ENCODE measurements at regions not wholly inside any gene's neighbourhood (a gene's known extent, or its start where the extent isn't known, plus 50 kb on each side); places are given as distances from the start of the nearest gene placed in this dataset.

- CTCF ChIA-PET, result no interaction called here
- H3K4me1 Mint-ChIP-seq, result no peaks in the 10 kb centered on the region
Observed at GRCh38 chr10:53003094-53003493, 230.5 kb upstream of the MBL2 start.

GRCh38 chr10:52999681-53000080 is 227.1 kb upstream of the MBL2 start:
- CTCF ChIA-PET, result no interaction called here
- Mint-ChIP-seq H3K9me3 (ENCODE audit: insufficient read depth) (no peaks in the 10 kb centered on the region), H3K27me3 (no peaks in the 10 kb centered on the region), H3K27ac (no peak overlapping the region), H3K4me1 (no peaks in the 10 kb centered on the region), H3K4me3 (no peak overlapping the region)
- H3K9me3 ChIP-seq (ENCODE audit: control extremely low read depth in 1 of 3, control insufficient read depth in 2 of 3, insufficient read depth in 1 of 3, low read length in 2 of 3), result no peaks in the 10 kb centered on the region
- no peak overlapping the region for H3K27ac ChIP-seq (ENCODE audit: low read length in 2 of 2)
- no peaks in the 10 kb centered on the region for H3K4me1 ChIP-seq (ENCODE audit: control insufficient read depth in 2 of 2, insufficient read depth in 2 of 2, low read length in 2 of 2)
- H3K79me2 ChIP-seq (ENCODE audit: control insufficient read depth, insufficient read depth, low read length), result no peaks in the 10 kb centered on the region
- H3K36me3 ChIP-seq (replicated peaks in 1 of 2; ENCODE audit: control extremely low read depth in 1 of 2, control insufficient read depth in 1 of 2, extremely low read depth in 1 of 2, insufficient read depth in 2 of 2, low read length in 1 of 2), result no peaks in the 10 kb centered on the region
- DNase-seq, result no peak
- no peak overlapping the region for H3K9ac ChIP-seq (ENCODE audit: low read length)
- no peak overlapping the region for H3K4me2 ChIP-seq (replicated peaks; ENCODE audit: low read depth, low read length, poor library complexity, severe bottlenecking)
- no peak for ATAC-seq (ENCODE audit: low read depth)
- TF ChIP-seq EZH2 (IDR thresholded peaks at IDR 0.05; ENCODE audit: borderline replicate concordance, insufficient read depth, low read depth, low read length, poor library complexity, severe bottlenecking) (no peak), CTCF (IDR thresholded peaks at IDR 0.05) (no peak)
- POLR2A ChIA-PET, result no interaction called here
- H4K20me1 ChIP-seq (ENCODE audit: control insufficient read depth, insufficient read depth, low read length, poor library complexity, severe bottlenecking), result no peaks in the 10 kb centered on the region
- no peaks in the 10 kb centered on the region for H3K27me3 ChIP-seq (replicated peaks in 1 of 4; ENCODE audit: control extremely low read depth in 1 of 4, control insufficient read depth in 3 of 4, insufficient read depth in 4 of 4, low read length in 3 of 4)
- no CpG with 5 or more reads among the region's 2 CpGs for WGBS (ENCODE audit: insufficient coverage)
- no peak overlapping the region for H2AFZ ChIP-seq (ENCODE audit: insufficient read depth, low read depth, low read length, poor library complexity, severe bottlenecking)
- intact Hi-C loops (cut with micrococcal nuclease), result no loop called here
- H3K4me3 ChIP-seq (ENCODE audit: control extremely low read depth in 1 of 5, extremely low read depth in 1 of 5, insufficient read depth in 1 of 5, low read depth in 2 of 5, low read length in 4 of 5), result no peak overlapping the region

More at GRCh38 chr10:53003094-53003493, 230.5 kb upstream of the MBL2 start:
- no peak overlapping the region for H3K27ac Mint-ChIP-seq
- Histone ChIP-seq H3K36me3 (replicated peaks in 1 of 2; ENCODE audit: control extremely low read depth in 1 of 2, control insufficient read depth in 1 of 2, extremely low read depth in 1 of 2, insufficient read depth in 2 of 2, low read length in 1 of 2) (no peaks in the 10 kb centered on the region), H4K20me1 (ENCODE audit: control insufficient read depth, insufficient read depth, low read length, poor library complexity, severe bottlenecking) (no peaks in the 10 kb centered on the region), H3K9me3 (ENCODE audit: control extremely low read depth in 1 of 3, control insufficient read depth in 2 of 3, insufficient read depth in 1 of 3, low read length in 2 of 3) (no peaks in the 10 kb centered on the region), H3K27me3 (replicated peaks in 1 of 4; ENCODE audit: control extremely low read depth in 1 of 4, control insufficient read depth in 3 of 4, insufficient read depth in 4 of 4, low read length in 3 of 4) (no peaks in the 10 kb centered on the region), H3K9ac (ENCODE audit: low read length) (no peak overlapping the region), H3K79me2 (ENCODE audit: control insufficient read depth, insufficient read depth, low read length) (no peaks in the 10 kb centered on the region), H2AFZ (ENCODE audit: insufficient read depth, low read depth, low read length, poor library complexity, severe bottlenecking) (no peak overlapping the region), H3K4me3 (ENCODE audit: control extremely low read depth in 1 of 5, extremely low read depth in 1 of 5, insufficient read depth in 1 of 5, low read depth in 2 of 5, low read length in 4 of 5) (no peak overlapping the region), H3K27ac (ENCODE audit: low read length in 2 of 2) (no peak overlapping the region), H3K4me1 (ENCODE audit: control insufficient read depth in 2 of 2, insufficient read depth in 2 of 2, low read length in 2 of 2) (no peaks in the 10 kb centered on the region), H3K4me2 (replicated peaks; ENCODE audit: low read depth, low read length, poor library complexity, severe bottlenecking) (no peak overlapping the region)
- H3K9me3 Mint-ChIP-seq (ENCODE audit: insufficient read depth), result no peaks in the 10 kb centered on the region
- POLR2A ChIA-PET, result no interaction called here
- 39% methylated on average over 3 of the region's 5 CpGs for WGBS (ENCODE audit: insufficient coverage)
- TF ChIP-seq EZH2 (IDR thresholded peaks at IDR 0.05; ENCODE audit: borderline replicate concordance, insufficient read depth, low read depth, low read length, poor library complexity, severe bottlenecking) (no peak), CTCF (IDR thresholded peaks at IDR 0.05) (no peak)
- no peaks in the 10 kb centered on the region for H3K27me3 Mint-ChIP-seq
- ATAC-seq (ENCODE audit: low read depth) (no peak), DNase-seq (no peak)
- intact Hi-C loops (cut with micrococcal nuclease), result no loop called here
- no peak overlapping the region for H3K4me3 Mint-ChIP-seq

Data from B cell (primary cell).